GF-D8 (cell line): ENCODE measurements at regions not wholly inside any gene's neighbourhood (a gene's known extent, or its start where the extent isn't known, plus 50 kb on each side); places are given as distances from the start of the nearest gene placed in this dataset.
"Not testable (repeated sequence)": the region's sequence is repeated elsewhere in the genome, so short reads cannot be mapped to it uniquely, and the experiment has no call there.

Source experiments
- DNase-seq: peaks from one replicate; lab custom pipeline; 2025; lab: John Stamatoyannopoulos, UW

GRCh38 chr2:64251497-64252250, 107.5 kb upstream of the PELI1 start:
- DNase-seq = no peak

- not testable (repeated sequence) for DNase-seq
Measured at GRCh38 chr2:64252251-64252978, 108.2 kb upstream of the PELI1 start.

GRCh38 chr2:64253421-64253820, 109.2 kb upstream of the PELI1 start:
- DNase-seq = not testable (repeated sequence)

- DNase-seq = no peak
Measured at GRCh38 chr2:64258566-64258965, 114.3 kb upstream of the PELI1 start.

GRCh38 chr2:64259312-64259711, 115.1 kb upstream of the PELI1 start:
- DNase-seq = no peak

DNA sequence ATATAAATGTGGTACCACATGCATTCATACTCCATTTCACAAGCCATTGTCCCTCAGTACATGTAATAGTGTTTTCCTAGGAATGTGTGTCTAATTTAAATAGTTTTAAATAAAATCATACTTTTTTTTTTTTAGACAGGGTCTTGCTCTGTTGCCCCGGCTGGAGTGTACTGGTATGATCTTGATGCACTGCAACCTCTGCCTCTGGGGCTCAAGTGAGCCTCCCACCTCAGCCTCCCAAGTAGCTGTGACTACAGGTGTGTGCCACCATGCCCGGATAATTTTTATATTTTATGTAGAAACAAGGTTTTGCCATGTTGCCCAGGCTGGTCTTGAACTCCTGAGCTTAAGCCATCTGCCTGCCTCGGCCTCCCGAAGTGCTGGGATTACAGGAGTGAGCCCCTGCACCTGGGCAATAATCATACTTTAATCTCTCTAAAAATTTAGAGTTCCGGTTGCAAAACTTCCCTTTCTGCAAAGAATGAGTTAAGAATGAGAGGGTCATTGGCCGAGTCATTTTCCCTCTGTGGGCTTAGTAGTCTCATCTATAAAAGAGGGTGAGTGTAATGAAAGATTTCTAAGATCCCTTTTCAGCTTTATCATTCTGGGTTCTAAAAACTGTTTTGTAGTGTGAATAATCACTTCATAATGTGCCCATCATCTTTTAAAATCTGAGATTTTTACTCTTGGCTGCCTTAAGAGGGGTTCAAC, 116.0 kb upstream of the PELI1 start:
- peak; percentile 67 for DNase-seq

- peak; percentile 86 for DNase-seq
Measured at GRCh38 chr2:64260817-64261216, 116.6 kb upstream of the PELI1 start.

DNA sequence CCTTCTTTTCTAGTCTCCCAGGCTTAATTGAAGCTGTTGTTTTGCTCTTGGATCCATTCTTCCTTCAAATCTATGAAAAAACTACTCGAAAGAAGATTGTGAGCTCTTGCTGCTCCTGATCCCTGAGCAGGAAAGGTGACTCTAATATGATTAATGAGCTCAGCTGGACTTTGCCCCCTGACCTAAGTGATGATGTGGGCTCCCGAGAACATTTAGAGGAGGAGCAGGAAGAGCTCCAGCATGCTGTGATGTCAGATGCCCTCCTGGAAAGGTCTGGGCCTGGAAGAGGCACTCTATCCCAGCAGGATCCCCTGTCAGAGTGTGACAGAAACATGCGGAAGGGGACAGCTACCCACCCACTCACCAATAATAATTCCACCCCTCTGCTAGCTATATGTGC, 117.9 kb upstream of the PELI1 start:
- no peak for DNase-seq

- DNase-seq = no peak
Measured at GRCh38 chr2:64262816-64263215, 118.6 kb upstream of the PELI1 start.

DNA sequence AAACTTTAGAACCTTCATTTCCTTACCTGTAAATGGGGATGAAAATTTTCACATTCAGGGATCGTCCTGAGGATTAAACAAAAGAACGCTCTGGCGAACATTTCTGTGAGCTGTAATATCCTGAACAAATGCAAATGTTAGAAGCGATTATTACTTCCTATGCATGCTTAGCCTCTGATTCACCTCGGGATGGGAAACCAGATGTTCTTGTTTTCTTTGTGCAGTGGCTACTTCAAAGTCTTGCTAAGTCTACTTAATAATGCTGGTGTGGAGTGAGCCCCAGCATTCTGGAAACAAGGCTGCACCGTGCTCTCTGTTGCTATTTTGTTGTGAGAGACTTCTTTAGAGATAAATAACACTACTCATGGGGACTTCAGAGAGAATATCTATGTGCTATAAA, 119.1 kb upstream of the PELI1 start:
- no peak for DNase-seq

DNA sequence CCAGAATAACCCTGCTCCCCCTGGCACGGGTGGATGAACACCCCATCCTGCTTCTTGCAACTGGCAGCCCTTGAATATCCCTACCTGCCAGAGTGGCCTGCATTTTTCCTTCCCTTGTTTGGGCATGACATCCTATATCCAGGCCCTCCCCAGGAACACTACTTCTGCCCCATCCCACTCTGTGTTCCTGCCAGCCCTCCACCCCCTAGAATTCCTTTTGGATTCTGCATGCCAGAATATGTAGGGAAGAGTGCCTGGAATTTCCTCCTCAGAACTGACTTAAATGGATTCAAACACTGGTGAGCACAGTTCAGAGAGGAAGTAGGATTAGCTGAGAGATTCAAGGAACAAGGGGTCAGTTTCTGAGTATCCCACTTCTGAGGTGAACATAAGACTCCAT, 123.5 kb upstream of the PELI1 start:
- no peak for DNase-seq

DNA sequence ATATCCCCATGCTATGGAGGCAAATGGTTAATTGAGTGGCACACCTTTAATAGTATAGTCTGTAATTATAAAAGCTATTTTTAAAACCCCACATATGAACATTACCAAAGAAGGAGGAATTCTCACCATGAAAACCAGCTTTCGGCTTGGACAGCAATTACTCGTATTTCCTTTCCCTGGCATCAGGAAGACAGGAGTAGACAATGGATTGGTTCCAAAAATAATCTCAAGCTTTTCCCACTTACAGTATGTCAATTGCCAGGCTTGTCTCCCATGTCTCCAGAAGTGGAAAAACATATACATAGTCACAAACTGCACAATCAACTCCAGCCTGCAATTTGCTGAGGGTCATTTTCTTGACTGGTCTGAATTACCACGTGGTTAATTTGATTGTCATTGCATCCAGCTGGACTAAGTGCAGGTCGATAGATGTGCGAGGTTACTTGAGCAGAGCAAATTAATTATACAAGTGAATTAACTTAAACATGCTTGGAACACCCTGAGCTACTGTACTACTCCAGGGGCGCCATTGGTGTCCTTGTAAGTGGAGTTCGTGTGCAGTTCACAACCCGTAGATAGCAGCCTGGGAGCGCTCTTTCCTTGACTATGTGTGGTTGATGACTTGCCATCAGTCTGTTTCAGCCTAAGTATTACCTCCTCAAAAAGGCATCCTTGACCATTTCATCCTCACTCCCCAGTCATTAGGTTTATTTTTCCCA, 124.3 kb upstream of the PELI1 start:
- DNase-seq = no peak

DNA sequence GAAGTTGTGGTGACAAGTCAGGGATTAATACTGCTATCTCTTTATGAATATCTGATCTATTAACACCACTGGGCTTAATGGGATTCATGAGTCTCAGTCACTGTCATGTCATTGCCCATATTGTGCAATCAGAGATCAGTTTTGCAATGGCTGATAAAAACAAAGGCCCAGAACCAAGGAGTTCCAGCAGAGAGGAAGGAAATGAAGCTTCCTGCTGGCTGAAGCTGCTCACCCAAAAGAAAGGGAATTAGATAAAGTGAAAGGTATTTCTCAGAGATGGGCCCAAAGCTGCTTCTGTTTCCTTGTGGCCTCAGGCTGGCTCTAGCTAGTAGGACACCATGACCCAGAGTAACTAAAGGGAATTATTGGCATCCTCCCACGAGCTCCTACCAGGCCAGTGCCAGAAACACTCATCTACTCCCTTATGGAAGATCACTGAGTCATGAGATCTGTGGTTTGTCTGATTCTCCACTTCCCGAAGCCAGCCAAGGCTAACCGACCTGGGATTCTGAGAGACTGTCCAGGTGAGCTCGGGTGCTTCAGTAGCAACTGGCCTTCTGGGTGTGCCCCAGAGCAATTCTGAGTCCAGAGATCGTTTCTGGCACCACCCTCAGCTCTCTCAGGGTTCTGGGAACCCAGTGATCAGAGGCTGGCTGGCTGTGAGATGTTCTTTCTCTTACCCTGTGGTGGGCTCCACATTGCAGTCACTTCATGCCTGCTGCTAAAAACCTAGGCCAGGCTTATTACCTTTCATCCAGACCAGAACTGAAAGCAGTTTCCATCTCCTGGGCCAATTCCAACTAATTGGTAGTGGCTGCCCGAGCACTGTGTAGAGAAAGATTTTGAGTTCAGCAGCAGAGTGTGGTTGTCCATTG, 129.5 kb upstream of the PELI1 start:
- DNase-seq = peak; percentile 42

DNA sequence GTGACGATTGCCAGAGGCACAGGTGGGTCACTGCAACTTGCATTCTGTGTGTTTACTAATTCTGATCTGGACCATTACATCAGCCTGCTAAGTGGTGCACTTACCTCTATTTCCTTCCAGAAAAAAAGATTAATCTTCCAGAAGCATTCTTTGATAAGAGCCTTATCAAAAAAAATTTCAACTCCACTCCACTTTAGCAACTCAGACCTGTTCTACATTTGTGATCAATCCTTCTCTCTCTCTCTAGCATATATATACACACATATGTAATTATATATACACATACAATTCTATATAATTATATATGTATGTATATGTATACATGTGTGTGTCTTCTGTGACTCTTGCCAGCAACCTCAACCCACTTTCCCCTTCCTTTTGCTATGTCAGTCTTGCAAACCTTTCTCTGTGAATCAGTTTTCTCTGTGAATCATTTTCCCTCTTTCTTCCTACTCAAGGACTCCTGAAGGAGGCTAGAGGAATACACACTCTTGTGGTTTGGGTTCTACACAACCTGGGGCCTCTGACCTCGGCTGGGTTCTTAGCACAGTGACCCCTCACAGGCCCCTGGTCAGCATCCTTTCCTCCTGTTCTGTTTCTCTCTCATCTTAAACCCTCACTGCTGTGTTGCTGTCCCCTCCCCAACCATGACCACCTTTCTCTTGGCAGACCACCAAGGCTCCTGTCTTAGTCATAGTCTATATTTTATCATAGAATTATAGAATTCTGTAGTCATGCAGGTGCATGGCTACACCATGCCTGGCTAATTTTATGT, 130.4 kb upstream of the PELI1 start:
- DNase-seq = no peak

DNA sequence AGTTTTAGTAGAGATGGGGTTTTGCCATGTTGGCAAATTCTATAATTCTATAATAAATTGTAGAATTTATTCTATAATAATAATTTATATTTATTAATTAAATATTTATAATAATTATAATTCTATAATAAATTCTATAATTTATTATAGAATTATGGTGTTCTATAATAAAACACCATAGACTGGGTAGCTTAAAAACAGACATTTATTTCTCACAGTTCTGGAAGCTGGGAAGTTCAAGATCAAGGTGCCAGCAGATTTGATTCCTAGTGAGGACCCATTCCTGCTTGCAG, 130.9 kb upstream of the PELI1 start:
- no peak for DNase-seq

DNA sequence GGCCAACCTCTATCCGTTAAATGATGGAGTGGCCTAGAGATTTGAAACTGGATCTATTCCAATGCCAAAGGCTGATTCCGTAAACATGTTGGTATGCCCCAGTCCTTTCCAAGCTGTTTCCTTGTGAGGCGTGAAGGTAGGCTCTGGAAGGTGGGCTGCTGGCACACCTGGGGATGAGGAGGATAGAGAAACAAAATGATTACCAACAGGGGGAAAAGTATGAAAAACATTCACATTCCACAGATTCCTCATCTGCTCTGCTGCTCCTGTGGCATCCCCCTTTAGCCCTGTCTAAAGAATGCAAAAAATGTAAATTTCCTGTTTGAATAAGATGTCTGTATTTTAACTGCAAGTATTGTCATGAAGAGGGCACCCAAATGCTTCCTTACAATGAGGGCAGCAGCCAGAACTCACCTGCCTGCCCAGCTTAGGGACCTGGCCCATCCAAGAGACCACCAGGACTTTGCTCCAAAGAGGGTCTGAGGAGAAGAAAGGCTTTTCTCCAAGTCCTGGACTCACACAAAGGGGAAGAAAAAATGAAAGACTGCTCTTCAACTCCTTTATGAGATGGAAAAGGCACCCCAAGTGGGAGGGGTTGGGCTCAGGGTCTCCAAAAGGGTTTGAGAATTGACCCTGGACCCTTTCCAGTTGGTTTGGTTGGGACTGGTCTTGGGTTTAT, 132.3 kb upstream of the PELI1 start:
- DNase-seq = no peak

DNA sequence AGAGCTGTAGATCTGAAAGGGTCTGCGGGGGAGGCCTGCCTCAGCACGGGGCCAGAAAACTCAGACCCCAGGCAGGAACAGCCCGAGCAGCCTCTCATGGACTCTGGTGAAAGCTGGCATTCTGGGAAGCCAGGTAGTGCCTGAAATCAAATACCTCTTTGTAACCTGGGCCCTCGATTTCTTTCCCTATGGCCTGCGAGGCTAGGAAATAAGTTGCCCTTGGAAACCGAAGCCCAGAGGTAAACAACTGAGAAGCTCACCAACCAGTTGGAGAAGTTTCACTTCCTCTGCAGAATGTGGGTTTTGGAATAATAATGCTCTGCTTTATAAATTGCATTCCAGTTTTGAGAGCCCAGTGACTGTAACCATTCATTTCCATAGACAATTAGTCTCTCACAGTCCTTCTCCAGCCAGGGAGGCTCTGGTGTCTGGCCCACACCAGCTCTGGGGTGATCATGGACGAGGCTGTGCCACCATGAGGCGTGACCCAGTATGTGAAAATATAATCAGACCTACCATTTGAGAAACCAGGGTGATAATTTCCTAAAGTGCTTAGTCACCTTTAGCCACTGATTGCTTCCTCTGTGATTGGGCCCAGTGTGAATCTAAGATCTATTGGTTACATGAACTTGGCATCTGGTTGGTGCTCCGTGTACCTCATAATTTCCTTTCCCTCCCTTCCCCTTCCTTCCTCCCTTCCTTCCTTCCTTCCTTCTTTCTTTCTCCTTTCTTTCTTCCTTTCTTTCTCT, 133.1 kb upstream of the PELI1 start:
- no peak for DNase-seq

GRCh38 chr2:64280812-64281211, 136.6 kb upstream of the PELI1 start:
- not testable (repeated sequence) for DNase-seq

DNA sequence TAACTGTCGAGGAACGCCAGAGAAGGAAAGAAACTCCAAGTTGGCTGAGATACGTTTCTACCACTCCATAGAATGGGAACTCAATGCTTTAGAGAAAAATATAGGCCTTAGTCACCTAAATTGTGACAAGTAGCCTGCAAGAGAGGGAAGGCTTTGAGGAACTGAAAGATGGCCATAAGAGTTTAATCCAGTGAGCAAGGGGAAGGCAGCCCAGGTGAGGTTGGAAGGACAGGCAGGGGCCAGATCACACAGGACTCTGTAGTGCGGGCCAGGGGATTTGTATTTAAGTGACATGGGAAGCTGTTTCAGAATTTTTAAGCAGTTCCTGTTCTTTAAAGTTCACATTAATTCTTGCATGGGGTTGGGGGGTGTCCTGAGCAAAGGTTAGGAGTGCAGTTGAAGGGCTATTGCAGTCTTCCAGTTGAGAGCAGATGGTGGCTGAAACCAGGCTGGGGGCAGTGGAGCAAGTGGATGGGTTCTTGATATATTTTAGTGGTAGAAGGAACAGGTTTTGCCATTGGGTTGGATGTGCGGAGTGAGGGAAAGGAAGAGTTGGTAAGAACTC, 138.9 kb upstream of the PELI1 start:
- no peak for DNase-seq
